Heart left ventricle (tissue), 13 donors: ENCODE measurements at regions not wholly inside any gene's neighbourhood (a gene's known extent, or its start where the extent isn't known, plus 50 kb on each side); places are given as distances from the start of the nearest gene placed in this dataset.

Experiments used
- CTCF ChIP-seq, 12 donors: fragments of 200-600 bp; sonication (generic) in 4 of 12; IDR thresholded peaks; one replicate each; pipeline versions ENCODE4 v1.5.0 to v1.8.0; 2018 to 2022; ENCODE audit warnings: antibody characterized with exemption in 12 of 12, mild to moderate bottlenecking in 5 of 12
- POLR2A ChIP-seq, 2 donors: fragments of 450-650 bp; IDR thresholded peaks; one replicate each; pipeline ENCODE4 v1.6.1; 2017; ENCODE audit warnings: antibody characterized with exemption in 2 of 2, mild to moderate bottlenecking in 2 of 2, moderate library complexity in 2 of 2
- donor health status: ischemic (EF 13 %, LVEDD 7.1; RV severe dilation, severe dysfunction).
- donor health status: DM: no; HTN: yes; CAD: no.
- donor health status: DM: no; HTN: no; CAD: no.
- donor health status: ischemic (EF 25% LVEDD 6.9; RV normal size, moderate dysfunction).
- donor health status: ischemic (EF 25% LVEDD 5.7; RV mildly dilated, moderate dysfunction).
- donor health status: ischemic (EF 35%, LVEDD 5.7; RV mildly dilated, moderate dysfunction).
- donor health status: nonischemic (EF 11% LVEDD 7.7; RV severe dilation, severe dysfunction).
- donor health status: DM: yes; HTN: yes; CAD: no.
- donor health status: PGD.
- donor health status: ischemic (EF 29% LVEDD 5.4; RV normal size, mild dysfunction).
- donor health status: nonischemic (EF 23%, LVEDD 6.1; RV moderate dilation, normal function).

DNA sequence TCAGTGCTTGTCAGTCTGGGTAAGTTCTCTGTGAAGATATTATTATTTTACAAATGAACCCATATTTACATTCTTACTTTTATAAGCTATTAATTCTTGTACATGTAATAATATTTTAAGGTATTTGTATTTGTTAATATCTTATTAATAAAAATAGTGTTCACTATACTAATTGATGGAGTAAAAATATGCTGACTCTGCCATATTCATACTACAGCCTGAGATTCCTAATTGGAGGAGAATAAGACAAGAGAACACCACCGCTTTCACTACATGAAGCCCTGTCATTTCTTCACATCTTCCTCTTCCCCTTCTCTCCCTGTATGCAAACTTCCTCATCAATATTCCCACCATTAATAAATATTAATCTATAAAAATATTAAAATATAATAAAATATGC, 167.6 kb upstream of the TUSC1 start:
- no peak for TF ChIP-seq POLR2A (IDR thresholded peaks at IDR 0.05)
- TF ChIP-seq CTCF (IDR thresholded peaks at IDR 0.05): no peak
